Skeletal muscle satellite cell (primary cell): ENCODE measurements at regions not wholly inside any gene's neighbourhood (a gene's known extent, or its start where the extent isn't known, plus 50 kb on each side); places are given as distances from the start of the nearest gene placed in this dataset.

Experiments
- H3K27me3 ChIP-seq: 2 replicates; pipeline ENCODE4 v1.7.0; 2013; ENCODE audit warnings: low read length; ENCODE audit not compliant: control insufficient read depth, insufficient read depth
- H3K36me3 ChIP-seq: 2 replicates; pipeline ENCODE4 v1.7.0; 2013; ENCODE audit warnings: mild to moderate bottlenecking, control low read depth, low read length; ENCODE audit not compliant: insufficient read depth
- H3K4me1 ChIP-seq: 2 replicates; pipeline ENCODE4 v1.7.0; 2013; ENCODE audit warnings: low read length; ENCODE audit not compliant: control insufficient read depth, insufficient read depth
- H3K4me2 ChIP-seq: 2 replicates; pipeline ENCODE4 v1.7.0; 2013; ENCODE audit warnings: mild to moderate bottlenecking, low read length
- H3K4me3 ChIP-seq: 2 replicates; pipeline ENCODE4 v1.7.0; 2013; ENCODE audit warnings: low read length
- H3K9ac ChIP-seq: 2 replicates; pipeline ENCODE4 v1.7.0; 2013; ENCODE audit warnings: mild to moderate bottlenecking, low read depth, low read length, moderate library complexity
- H3K9me3 ChIP-seq: replicated peaks from 2 replicates; pipeline ENCODE4 v1.7.0; 2013; ENCODE audit warnings: mild to moderate bottlenecking, control low read depth, low read length

GRCh38 chr7:42858570-42858969 lies 53.3 kb downstream of the C7orf25 start:
- no peak overlapping the region for H3K4me2 ChIP-seq
- H3K36me3 ChIP-seq, result no peaks in the 10 kb centered on the region
- H3K9me3 ChIP-seq, result no peaks in the 10 kb centered on the region
- peaks cover 7% of the 10 kb centered on the region for H3K4me1 ChIP-seq
- no peak overlapping the region for H3K4me3 ChIP-seq
- H3K9ac ChIP-seq, result no peak overlapping the region
- H3K27me3 ChIP-seq, result peaks cover 15% of the 10 kb centered on the region

DNA sequence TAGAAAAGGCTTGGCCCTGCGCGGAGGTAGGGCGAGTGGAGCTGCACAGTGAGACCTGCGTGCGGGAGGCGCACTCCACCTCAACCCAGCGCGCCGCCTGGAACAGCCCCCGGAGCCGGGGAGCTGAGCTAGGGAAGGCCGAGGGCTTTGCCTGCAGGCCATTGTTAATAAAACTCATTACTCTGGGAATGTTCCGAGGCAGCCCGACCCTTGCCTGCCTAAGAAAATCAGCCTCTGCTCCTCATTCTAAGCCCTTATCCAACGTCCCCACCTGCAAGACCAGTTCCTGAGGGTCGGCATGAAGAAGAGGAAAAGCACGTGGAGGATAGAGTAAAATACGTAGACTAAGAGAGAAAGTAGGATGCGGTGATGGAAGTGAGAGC lies 55.3 kb downstream of the C7orf25 start:
- H3K27me3 ChIP-seq, result peaks cover 31% of the 10 kb centered on the region
- H3K9ac ChIP-seq, result no peak overlapping the region
- no peaks in the 10 kb centered on the region for H3K9me3 ChIP-seq
- peak overlapping the region; percentile 86 for H3K4me2 ChIP-seq
- H3K36me3 ChIP-seq, result no peaks in the 10 kb centered on the region
- H3K4me3 ChIP-seq, result peak overlapping the region; percentile 72
- H3K4me1 ChIP-seq, result peaks cover 7% of the 10 kb centered on the region

- Histone ChIP-seq H3K4me2 (no peak overlapping the region), H3K9ac (no peak overlapping the region), H3K9me3 (no peaks in the 10 kb centered on the region), H3K4me3 (no peak overlapping the region), H3K4me1 (peaks cover 7% of the 10 kb centered on the region), H3K27me3 (peaks cover 39% of the 10 kb centered on the region), H3K36me3 (no peaks in the 10 kb centered on the region)
Measured at GRCh38 chr7:42854571-42855118, 57.2 kb downstream of the C7orf25 start.

DNA sequence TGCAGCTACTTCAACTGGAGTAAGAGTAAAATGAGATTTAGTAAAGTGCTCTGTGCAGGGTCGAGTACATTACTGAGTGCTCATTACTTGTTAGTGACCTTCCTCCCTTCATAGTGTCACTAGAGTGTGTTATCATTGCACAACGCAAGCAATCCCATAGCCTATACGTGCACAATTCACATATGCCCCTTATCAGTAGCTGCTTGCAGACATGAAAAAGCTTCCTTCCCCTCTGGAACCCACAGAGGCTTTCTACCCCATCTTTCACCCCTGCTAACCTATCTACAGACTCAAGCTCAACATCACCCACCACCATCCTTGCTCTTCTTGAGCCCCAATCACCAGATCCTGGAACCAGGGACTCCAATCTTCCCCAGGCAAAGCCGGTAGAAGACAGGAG lies 59.3 kb downstream of the C7orf25 start:
- Histone ChIP-seq H3K4me3 (no peak overlapping the region), H3K4me1 (peaks cover 3% of the 10 kb centered on the region), H3K36me3 (no peaks in the 10 kb centered on the region), H3K27me3 (peaks cover 48% of the 10 kb centered on the region), H3K9ac (no peak overlapping the region), H3K9me3 (no peaks in the 10 kb centered on the region), H3K4me2 (no peak overlapping the region)

DNA sequence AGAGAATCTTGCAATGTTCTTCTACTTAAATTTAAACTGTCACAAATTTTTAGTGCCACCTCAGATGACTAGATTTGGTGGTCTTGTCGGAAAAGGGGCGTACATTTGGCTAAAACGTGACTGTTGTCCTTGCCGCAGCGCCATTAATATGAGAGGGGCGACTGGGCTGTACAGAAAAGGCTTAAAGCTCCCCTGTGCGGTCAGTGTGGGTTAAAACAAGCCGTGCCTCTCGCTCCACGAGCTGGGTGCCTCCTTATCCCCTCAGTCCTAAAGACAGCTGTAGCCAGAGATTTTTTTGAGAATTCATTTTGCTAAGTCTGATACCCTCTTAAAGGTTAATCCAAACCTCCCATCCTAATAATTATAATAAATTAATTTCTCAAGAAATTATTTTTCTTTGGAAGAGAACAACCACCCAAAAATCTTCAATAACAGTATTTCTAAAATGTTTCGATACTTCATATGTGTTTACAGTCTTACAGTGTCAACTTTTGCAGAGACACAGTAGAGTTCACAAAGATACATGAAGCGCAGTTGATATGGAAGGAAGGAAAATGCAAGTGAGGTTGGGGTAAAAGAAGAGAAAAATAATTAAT lies 68.6 kb downstream of the C7orf25 start:
- Histone ChIP-seq H3K27me3 (peaks cover 35% of the 10 kb centered on the region), H3K36me3 (no peaks in the 10 kb centered on the region), H3K9ac (no peak overlapping the region), H3K9me3 (no peaks in the 10 kb centered on the region), H3K4me3 (peak overlapping the region; percentile 46), H3K4me2 (peak overlapping the region; percentile 72), H3K4me1 (no peaks in the 10 kb centered on the region)

GRCh38 chr7:42834676-42835075 lies 77.2 kb downstream of the C7orf25 start:
- Histone ChIP-seq H3K9ac (no peak overlapping the region), H3K36me3 (no peaks in the 10 kb centered on the region), H3K4me2 (no peak overlapping the region), H3K27me3 (peaks cover 20% of the 10 kb centered on the region), H3K4me1 (peaks cover 4% of the 10 kb centered on the region), H3K9me3 (no peaks in the 10 kb centered on the region), H3K4me3 (no peak overlapping the region)

DNA sequence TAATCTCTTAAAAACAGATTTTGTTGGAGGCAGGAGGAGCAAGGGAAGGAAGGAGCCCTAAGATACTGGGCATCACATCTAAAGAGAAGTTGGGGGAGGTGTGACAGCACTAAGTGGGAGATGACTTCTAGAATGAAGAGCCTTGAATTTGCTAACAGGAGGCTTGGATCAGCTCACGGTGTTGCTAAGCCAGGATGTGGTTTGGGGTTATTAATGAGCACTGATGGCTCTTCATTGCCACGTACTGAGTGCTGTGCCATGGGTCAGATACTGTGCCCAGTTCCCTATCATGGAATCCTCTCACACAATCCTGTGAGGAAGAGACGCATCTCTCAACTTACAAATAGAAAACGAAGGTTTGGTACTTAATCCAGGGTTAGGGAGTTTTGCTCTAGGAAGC lies 78.5 kb downstream of the C7orf25 start:
- peaks cover 20% of the 10 kb centered on the region for H3K27me3 ChIP-seq
- H3K9ac ChIP-seq, result no peak overlapping the region
- H3K4me2 ChIP-seq, result no peak overlapping the region
- peaks cover 4% of the 10 kb centered on the region for H3K4me1 ChIP-seq
- H3K36me3 ChIP-seq, result no peaks in the 10 kb centered on the region
- no peak overlapping the region for H3K4me3 ChIP-seq
- no peaks in the 10 kb centered on the region for H3K9me3 ChIP-seq

GRCh38 chr7:42832667-42833066 lies 79.2 kb downstream of the C7orf25 start:
- Histone ChIP-seq H3K9ac (no peak overlapping the region), H3K9me3 (no peaks in the 10 kb centered on the region), H3K4me2 (no peak overlapping the region), H3K36me3 (no peaks in the 10 kb centered on the region), H3K4me3 (no peak overlapping the region), H3K27me3 (peaks cover 20% of the 10 kb centered on the region), H3K4me1 (peaks cover 4% of the 10 kb centered on the region)

DNA sequence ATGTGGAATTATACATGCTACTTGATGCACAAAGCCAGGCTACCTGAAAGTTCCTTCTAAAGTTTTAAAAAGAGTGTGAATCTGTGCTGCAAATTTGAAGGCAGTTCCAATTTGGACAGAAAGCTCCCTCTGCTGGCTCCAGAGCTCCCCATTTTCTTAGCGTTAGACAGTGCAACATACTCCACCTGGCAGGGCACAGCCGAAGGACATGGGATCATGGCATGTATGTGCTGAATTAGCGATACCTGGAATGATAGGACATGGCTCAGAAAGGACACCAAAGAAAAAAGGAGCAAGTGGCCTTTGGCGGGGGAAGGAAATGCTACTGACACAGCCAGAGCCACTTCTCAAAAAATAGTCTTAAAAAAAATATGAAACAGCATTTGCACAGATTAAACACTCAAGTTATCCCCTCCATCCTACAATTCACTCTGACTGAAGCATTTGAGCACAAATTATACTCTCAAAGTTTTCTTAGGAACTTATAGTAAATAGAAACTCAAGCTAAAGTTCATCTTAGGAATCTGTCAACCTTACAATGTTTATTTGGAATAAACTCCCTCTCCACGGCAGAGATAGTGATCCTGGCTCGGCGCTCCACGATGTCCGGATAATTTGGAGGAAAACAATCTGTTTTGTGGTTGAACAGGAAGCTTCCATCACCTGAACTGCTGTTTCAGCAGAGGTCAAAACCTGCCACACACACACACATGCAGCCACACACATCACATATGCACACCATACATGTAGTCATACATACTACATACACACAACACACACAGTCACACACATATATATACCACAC lies 80.0 kb downstream of the C7orf25 start:
- Histone ChIP-seq H3K36me3 (no peaks in the 10 kb centered on the region), H3K4me2 (no peak overlapping the region), H3K9me3 (no peaks in the 10 kb centered on the region), H3K4me1 (peaks cover 4% of the 10 kb centered on the region), H3K4me3 (no peak overlapping the region), H3K9ac (no peak overlapping the region), H3K27me3 (peaks cover 20% of the 10 kb centered on the region)

- Histone ChIP-seq H3K4me2 (no peak overlapping the region), H3K9me3 (no peaks in the 10 kb centered on the region), H3K27me3 (peaks cover 20% of the 10 kb centered on the region), H3K9ac (no peak overlapping the region), H3K4me1 (peaks cover 4% of the 10 kb centered on the region), H3K36me3 (no peaks in the 10 kb centered on the region), H3K4me3 (no peak overlapping the region)
Measured at GRCh38 chr7:42831006-42831717, 80.7 kb downstream of the C7orf25 start.

DNA sequence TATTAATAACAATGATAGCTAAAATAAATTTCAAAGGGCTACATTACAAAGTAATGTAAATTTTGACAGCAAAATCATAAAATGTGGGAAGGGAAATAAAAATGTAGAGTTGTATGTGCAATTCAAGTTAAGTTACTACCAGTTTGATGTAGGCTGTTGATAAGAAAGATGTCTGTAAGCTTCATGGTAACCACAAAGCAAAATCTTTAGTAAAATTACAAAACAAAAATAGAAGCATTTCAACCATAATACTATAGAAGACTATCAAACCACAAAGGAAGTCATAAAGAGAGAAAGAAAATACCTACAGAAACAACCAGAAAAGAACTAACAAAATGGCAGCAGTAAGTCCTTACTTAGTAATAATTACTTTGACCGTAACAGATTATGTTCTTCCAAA lies 99.1 kb downstream of the C7orf25 start:
- Histone ChIP-seq H3K4me2 (no peak overlapping the region), H3K9me3 (no peaks in the 10 kb centered on the region), H3K36me3 (no peaks in the 10 kb centered on the region), H3K9ac (no peak overlapping the region), H3K27me3 (no peaks in the 10 kb centered on the region), H3K4me1 (no peaks in the 10 kb centered on the region), H3K4me3 (no peak overlapping the region)
